Ishikawa (cell line): ENCODE measurements at regions not wholly inside any gene's neighbourhood (a gene's known extent, or its start where the extent isn't known, plus 50 kb on each side); places are given as distances from the start of the nearest gene placed in this dataset.

Experiments
- CEBPB ChIP-seq: IDR thresholded peaks from 2 replicates; pipeline ENCODE4 v1.6.1; 2012
- CREB1 ChIP-seq: IDR thresholded peaks from 2 replicates; pipeline ENCODE4 v1.6.1; 2012; ENCODE audit warnings: low read depth
- EGR1 ChIP-seq: IDR thresholded peaks from 2 replicates; pipeline ENCODE4 v1.6.1; 2012
- EP300 ChIP-seq: IDR thresholded peaks from 2 replicates; pipeline ENCODE4 v1.6.1; 2012; ENCODE audit warnings: borderline replicate concordance
- FOXM1 ChIP-seq: IDR thresholded peaks from 2 replicates; pipeline ENCODE4 v1.6.1; 2012; ENCODE audit warnings: low read depth, borderline replicate concordance
- MAX ChIP-seq: IDR thresholded peaks from 2 replicates; pipeline ENCODE4 v1.6.1; 2012
- RAD21 ChIP-seq: IDR thresholded peaks from 2 replicates; pipeline ENCODE4 v1.6.1; 2012; ENCODE audit warnings: low read depth
- TAF1 ChIP-seq: IDR thresholded peaks from 2 replicates; pipeline ENCODE4 v1.6.1; 2012; ENCODE audit warnings: low read depth, mild to moderate bottlenecking
- TCF12 ChIP-seq: IDR thresholded peaks from 2 replicates; pipeline ENCODE4 v1.6.1; 2012; ENCODE audit warnings: low read depth
- TEAD4 ChIP-seq: IDR thresholded peaks from 2 replicates; pipeline ENCODE4 v1.6.1; 2012
- ZBTB7A ChIP-seq: IDR thresholded peaks from 2 replicates; pipeline ENCODE4 v1.6.1; 2012; ENCODE audit warnings: low read depth
- TF ChIP-seq, protein P1 (sequence below): IDR thresholded peaks from 2 replicates; pipeline ENCODE4 v1.6.1; 2012; ENCODE audit warnings: low read depth, mild to moderate bottlenecking

DNA sequence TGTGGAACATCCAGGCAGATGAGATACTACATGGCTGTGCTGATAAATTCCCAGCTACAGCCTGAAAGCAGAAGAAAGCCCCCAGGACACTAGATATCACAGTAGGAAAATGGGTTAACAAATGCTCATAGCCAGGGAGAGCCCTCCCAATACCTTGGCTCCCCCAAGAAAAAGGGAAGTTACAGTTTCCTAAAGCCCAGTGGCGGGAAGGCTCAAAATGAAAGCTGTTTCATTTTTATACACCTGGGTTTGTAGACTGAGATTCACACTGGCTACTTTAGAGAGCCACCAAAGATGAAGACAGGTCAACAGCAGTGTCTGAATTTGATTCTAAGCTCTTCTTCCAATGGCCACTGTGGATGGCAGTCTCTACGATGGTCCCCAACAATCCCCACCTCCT is 55.0 kb upstream of the TOPAZ1 start:
- TF ChIP-seq EP300 (no peak), CEBPB (no peak), EGR1 (no peak), MAX (no peak), TAF1 (no peak), FOXM1 (no peak), CREB1 (no peak), TCF12 (no peak), TEAD4 (no peak), ZBTB7A (no peak), RAD21 (no peak)
- TF ChIP-seq, protein P1, sequence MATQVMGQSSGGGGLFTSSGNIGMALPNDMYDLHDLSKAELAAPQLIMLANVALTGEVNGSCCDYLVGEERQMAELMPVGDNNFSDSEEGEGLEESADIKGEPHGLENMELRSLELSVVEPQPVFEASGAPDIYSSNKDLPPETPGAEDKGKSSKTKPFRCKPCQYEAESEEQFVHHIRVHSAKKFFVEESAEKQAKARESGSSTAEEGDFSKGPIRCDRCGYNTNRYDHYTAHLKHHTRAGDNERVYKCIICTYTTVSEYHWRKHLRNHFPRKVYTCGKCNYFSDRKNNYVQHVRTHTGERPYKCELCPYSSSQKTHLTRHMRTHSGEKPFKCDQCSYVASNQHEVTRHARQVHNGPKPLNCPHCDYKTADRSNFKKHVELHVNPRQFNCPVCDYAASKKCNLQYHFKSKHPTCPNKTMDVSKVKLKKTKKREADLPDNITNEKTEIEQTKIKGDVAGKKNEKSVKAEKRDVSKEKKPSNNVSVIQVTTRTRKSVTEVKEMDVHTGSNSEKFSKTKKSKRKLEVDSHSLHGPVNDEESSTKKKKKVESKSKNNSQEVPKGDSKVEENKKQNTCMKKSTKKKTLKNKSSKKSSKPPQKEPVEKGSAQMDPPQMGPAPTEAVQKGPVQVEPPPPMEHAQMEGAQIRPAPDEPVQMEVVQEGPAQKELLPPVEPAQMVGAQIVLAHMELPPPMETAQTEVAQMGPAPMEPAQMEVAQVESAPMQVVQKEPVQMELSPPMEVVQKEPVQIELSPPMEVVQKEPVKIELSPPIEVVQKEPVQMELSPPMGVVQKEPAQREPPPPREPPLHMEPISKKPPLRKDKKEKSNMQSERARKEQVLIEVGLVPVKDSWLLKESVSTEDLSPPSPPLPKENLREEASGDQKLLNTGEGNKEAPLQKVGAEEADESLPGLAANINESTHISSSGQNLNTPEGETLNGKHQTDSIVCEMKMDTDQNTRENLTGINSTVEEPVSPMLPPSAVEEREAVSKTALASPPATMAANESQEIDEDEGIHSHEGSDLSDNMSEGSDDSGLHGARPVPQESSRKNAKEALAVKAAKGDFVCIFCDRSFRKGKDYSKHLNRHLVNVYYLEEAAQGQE, result no peak
